NCI-H2227 (cell line): ENCODE measurements at regions not wholly inside any gene's neighbourhood (a gene's known extent, or its start where the extent isn't known, plus 50 kb on each side); places are given as distances from the start of the nearest gene placed in this dataset.

Experiments
- DNase-seq: peaks from one replicate; lab custom pipeline; 2025; ENCODE audit not compliant: unreplicated experiment; lab: John Stamatoyannopoulos, UW

- no peak for DNase-seq
Measured at GRCh38 chr13:34103854-34104253, 285.9 kb downstream of the RFC3 start.

- no peak for DNase-seq
Measured at GRCh38 chr13:34104853-34105252, 286.9 kb downstream of the RFC3 start.

GRCh38 chr13:34107806-34108205 is 289.9 kb downstream of the RFC3 start:
- DNase-seq, result no peak

GRCh38 chr13:34108410-34108809 is 290.5 kb downstream of the RFC3 start:
- no peak for DNase-seq

- no peak for DNase-seq
Measured at GRCh38 chr13:34114581-34114980, 296.6 kb downstream of the RFC3 start.

- no peak for DNase-seq
Measured at GRCh38 chr13:34116651-34117050, 298.7 kb downstream of the RFC3 start.

- no peak for DNase-seq
Measured at GRCh38 chr13:34124666-34125306, 306.8 kb downstream of the RFC3 start.

- no peak for DNase-seq
Measured at GRCh38 chr13:34127523-34127922, 309.6 kb downstream of the RFC3 start.

GRCh38 chr13:34128661-34129060 is 310.7 kb downstream of the RFC3 start:
- no peak for DNase-seq

- DNase-seq, result no peak
Measured at GRCh38 chr13:34129436-34129835, 311.5 kb downstream of the RFC3 start.

GRCh38 chr13:34137200-34137599 is 319.3 kb downstream of the RFC3 start:
- no peak for DNase-seq

GRCh38 chr13:34139660-34140227 is 321.8 kb downstream of the RFC3 start:
- DNase-seq, result no peak

GRCh38 chr13:34143637-34144036 is 325.7 kb downstream of the RFC3 start:
- no peak for DNase-seq

GRCh38 chr13:34144142-34144541 is 326.2 kb downstream of the RFC3 start:
- no peak for DNase-seq

GRCh38 chr13:34145061-34145460 is 327.1 kb downstream of the RFC3 start:
- no peak for DNase-seq

- DNase-seq, result no peak
Measured at GRCh38 chr13:34148359-34148758, 330.4 kb downstream of the RFC3 start.

- no peak for DNase-seq
Measured at GRCh38 chr13:34151885-34152284, 333.9 kb downstream of the RFC3 start.

GRCh38 chr13:34152409-34152808 is 334.5 kb downstream of the RFC3 start:
- DNase-seq, result no peak

- no peak for DNase-seq
Measured at GRCh38 chr13:34152996-34153395, 335.0 kb downstream of the RFC3 start.

- no peak for DNase-seq
Measured at GRCh38 chr13:34153428-34154180, 335.7 kb downstream of the RFC3 start.

- peak; percentile 8 for DNase-seq
Measured at GRCh38 chr13:34155931-34156607, 338.1 kb downstream of the RFC3 start.

- peak; percentile 28 for DNase-seq
Measured at GRCh38 chr13:34156841-34157365, 339.0 kb downstream of the RFC3 start.
